Gastrocnemius medialis (tissue), 4 donors: ENCODE measurements at regions not wholly inside any gene's neighbourhood (a gene's known extent, or its start where the extent isn't known, plus 50 kb on each side); places are given as distances from the start of the nearest gene placed in this dataset.

Experiments used
- POLR2A ChIP-seq, 2 donors: fragments of 450-650 bp; IDR thresholded peaks; one replicate each; pipeline ENCODE4 v1.6.1; 2017; ENCODE audit warnings: antibody characterized with exemption in 2 of 2, mild to moderate bottlenecking in 2 of 2, moderate library complexity in 2 of 2
- TF ChIP-seq, protein P1 (sequence below), 5 experiments: fragments of 450-650 bp in 3 of 5; fragments of 200-600 bp in 2 of 5; sonication (generic) in 2 of 5; IDR thresholded peaks in 4 of 5; conservative IDR thresholded peaks in 1 of 5; 1 replicate in 4 of 5; 2 replicates in 1 of 5; pipeline ENCODE4 v1.5.1; 2016 to 2019; ENCODE audit warnings: antibody characterized with exemption in 5 of 5, mild to moderate bottlenecking in 3 of 5, moderate library complexity in 3 of 5

DNA sequence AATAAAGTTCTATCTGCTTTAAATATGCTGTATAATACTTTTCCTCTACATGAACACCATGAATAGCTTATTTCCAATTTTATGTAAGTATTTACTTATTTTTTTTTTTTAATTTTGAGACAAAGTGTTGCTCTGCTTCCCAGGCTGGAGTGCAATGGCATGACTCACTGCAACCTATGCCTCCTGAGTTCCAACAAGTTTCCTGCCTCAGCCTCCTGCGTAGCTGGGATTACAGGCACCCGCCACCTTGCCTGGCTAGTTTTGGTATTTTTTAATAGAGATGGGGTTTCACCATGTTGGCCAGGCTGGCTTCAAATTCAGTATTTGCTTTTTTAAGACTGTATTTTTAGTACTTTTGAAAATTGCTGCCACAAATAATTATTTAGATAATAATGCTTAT is 1365.9 kb downstream of the GRIK2 start:
- TF ChIP-seq, protein P1, sequence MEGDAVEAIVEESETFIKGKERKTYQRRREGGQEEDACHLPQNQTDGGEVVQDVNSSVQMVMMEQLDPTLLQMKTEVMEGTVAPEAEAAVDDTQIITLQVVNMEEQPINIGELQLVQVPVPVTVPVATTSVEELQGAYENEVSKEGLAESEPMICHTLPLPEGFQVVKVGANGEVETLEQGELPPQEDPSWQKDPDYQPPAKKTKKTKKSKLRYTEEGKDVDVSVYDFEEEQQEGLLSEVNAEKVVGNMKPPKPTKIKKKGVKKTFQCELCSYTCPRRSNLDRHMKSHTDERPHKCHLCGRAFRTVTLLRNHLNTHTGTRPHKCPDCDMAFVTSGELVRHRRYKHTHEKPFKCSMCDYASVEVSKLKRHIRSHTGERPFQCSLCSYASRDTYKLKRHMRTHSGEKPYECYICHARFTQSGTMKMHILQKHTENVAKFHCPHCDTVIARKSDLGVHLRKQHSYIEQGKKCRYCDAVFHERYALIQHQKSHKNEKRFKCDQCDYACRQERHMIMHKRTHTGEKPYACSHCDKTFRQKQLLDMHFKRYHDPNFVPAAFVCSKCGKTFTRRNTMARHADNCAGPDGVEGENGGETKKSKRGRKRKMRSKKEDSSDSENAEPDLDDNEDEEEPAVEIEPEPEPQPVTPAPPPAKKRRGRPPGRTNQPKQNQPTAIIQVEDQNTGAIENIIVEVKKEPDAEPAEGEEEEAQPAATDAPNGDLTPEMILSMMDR (IDR thresholded peaks at IDR 0.05 in 4 of 5, conservative IDR thresholded peaks at IDR 0.05 in 1 of 5) = no peak
- no peak for TF ChIP-seq POLR2A (IDR thresholded peaks at IDR 0.05)
